ENCODE measurements at regions not wholly inside any gene's neighbourhood (a gene's known extent, or its start where the extent isn't known, plus 50 kb on each side); places are given as distances from the start of the nearest gene placed in this dataset.

DNA sequence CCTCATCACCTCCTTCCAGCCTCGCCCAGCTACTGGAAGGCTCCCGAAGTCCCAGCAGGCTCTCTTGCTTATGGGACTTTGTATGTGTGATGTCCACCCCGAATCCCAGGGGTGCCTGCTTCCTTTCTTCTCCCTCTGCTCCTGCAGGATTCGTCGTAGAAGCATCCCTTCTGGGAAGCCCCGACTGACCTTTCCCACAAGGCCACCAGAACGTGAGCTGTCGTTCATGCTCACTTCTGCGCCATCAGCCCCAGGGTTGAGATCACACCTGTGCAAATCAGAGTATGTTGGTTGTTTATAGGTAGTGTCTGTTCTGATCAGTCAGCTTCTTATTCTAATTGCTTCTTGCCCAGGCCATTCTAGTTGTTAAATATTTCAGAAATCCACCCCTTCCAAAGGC lies 101.8 kb downstream of the HS1BP3 start:
- TF ChIP-seq CTCF (IDR thresholded peaks at IDR 0.05) (no peak), POLR2A (IDR thresholded peaks at IDR 0.05) (no peak)
